Glomerular visceral epithelial cell (primary cell): ENCODE measurements at regions not wholly inside any gene's neighbourhood (a gene's known extent, or its start where the extent isn't known, plus 50 kb on each side); places are given as distances from the start of the nearest gene placed in this dataset.
"Not testable (repeated sequence)": the region's sequence is repeated elsewhere in the genome, so short reads cannot be mapped to it uniquely, and the experiment has no call there.

Experiments
- DNase-seq: peaks from one replicate; pipeline ENCODE4 v3.0.0-alpha.2; 2016; ENCODE audit errors: extremely low spot score

- DNase-seq, result no peak
These were observed 936.1 kb upstream of the FBXO33 start for GRCh38 chr14:40368314-40368713.

GRCh38 chr14:40367717-40368116 is 935.5 kb upstream of the FBXO33 start:
- no peak for DNase-seq

- no peak for DNase-seq
These were observed 933.1 kb upstream of the FBXO33 start for GRCh38 chr14:40365305-40365704.

GRCh38 chr14:40362856-40363255 is 930.6 kb upstream of the FBXO33 start:
- no peak for DNase-seq

- DNase-seq, result no peak
These were observed 922.5 kb upstream of the FBXO33 start for GRCh38 chr14:40354754-40355153.

- DNase-seq, result not testable (repeated sequence)
These were observed 915.9 kb upstream of the FBXO33 start for GRCh38 chr14:40348104-40348503.

GRCh38 chr14:40347675-40348074 is 915.4 kb upstream of the FBXO33 start:
- no peak for DNase-seq

- DNase-seq, result no peak
These were observed 914.0 kb upstream of the FBXO33 start for GRCh38 chr14:40346275-40346674.

GRCh38 chr14:40345334-40345733 is 913.1 kb upstream of the FBXO33 start:
- no peak for DNase-seq

GRCh38 chr14:40340708-40341107 is 908.5 kb upstream of the FBXO33 start:
- no peak for DNase-seq

GRCh38 chr14:40336846-40337245 is 904.6 kb upstream of the FBXO33 start:
- no peak for DNase-seq

GRCh38 chr14:40326519-40326918 is 894.3 kb upstream of the FBXO33 start:
- DNase-seq, result not testable (repeated sequence)

GRCh38 chr14:40318211-40318719 is 886.0 kb upstream of the FBXO33 start:
- no peak for DNase-seq

GRCh38 chr14:40317690-40318089 is 885.5 kb upstream of the FBXO33 start:
- DNase-seq, result no peak

- peak; percentile 31 for DNase-seq
These were observed 880.1 kb upstream of the FBXO33 start for GRCh38 chr14:40312296-40312695.

- DNase-seq, result no peak
These were observed 876.9 kb upstream of the FBXO33 start for GRCh38 chr14:40309124-40309523.

- DNase-seq, result no peak
These were observed 876.0 kb upstream of the FBXO33 start for GRCh38 chr14:40308240-40308639.

GRCh38 chr14:40296821-40297220 is 864.6 kb upstream of the FBXO33 start:
- DNase-seq, result no peak

- DNase-seq, result no peak
These were observed 860.4 kb upstream of the FBXO33 start for GRCh38 chr14:40292664-40293063.

GRCh38 chr14:40282196-40282595 is 850.0 kb upstream of the FBXO33 start:
- no peak for DNase-seq

GRCh38 chr14:40280652-40281051 is 848.4 kb upstream of the FBXO33 start:
- DNase-seq, result no peak

GRCh38 chr14:40273417-40273816 is 841.2 kb upstream of the FBXO33 start:
- no peak for DNase-seq

- DNase-seq, result no peak
These were observed 839.2 kb upstream of the FBXO33 start for GRCh38 chr14:40271480-40271879.

- DNase-seq, result no peak
These were observed 837.2 kb upstream of the FBXO33 start for GRCh38 chr14:40269436-40269835.

- DNase-seq, result no peak
These were observed 836.0 kb upstream of the FBXO33 start for GRCh38 chr14:40268236-40268635.
